ENCODE measurements at regions not wholly inside any gene's neighbourhood (a gene's known extent, or its start where the extent isn't known, plus 50 kb on each side); places are given as distances from the start of the nearest gene placed in this dataset.

DNA sequence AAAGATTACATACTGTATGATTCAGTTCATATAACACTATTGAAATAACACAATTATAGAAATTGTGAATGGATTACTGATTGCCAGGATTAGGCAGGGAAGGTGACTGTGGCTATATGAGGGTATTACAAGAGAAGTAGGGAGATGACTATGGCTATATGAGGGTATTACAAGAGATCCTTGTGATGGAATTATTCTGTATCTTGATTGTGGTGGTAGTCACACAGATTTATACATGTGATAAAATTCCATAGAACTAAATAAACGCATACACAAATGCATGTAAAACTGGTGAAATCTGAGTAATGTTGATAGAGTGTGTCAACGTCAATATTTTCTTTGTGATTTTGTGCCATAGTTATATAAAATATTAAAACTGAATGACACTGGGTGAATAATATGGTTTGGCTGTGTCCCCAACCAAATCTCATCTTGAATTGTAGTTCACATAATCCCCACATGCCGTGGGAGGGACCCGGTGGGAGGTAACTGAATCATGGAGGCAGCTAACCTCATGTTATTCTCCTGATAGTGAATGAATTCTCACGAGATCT is 615.6 kb upstream of the PKN2 start:
- H3K4me1 ChIP-seq, result no peaks in the 10 kb centered on the region
- no peaks in the 10 kb centered on the region for H3K9me3 ChIP-seq
- no peak for DNase-seq
- intact Hi-C loops (cut with DNase I), result no loop called here
- H3K27ac ChIP-seq, result no peak overlapping the region
- H3K36me3 ChIP-seq (ENCODE audit: insufficient read depth in 1 of 2, low read depth in 1 of 2), result no peaks in the 10 kb centered on the region
- H3K4me3 ChIP-seq, result no peak overlapping the region
- TF ChIP-seq, protein P1, sequence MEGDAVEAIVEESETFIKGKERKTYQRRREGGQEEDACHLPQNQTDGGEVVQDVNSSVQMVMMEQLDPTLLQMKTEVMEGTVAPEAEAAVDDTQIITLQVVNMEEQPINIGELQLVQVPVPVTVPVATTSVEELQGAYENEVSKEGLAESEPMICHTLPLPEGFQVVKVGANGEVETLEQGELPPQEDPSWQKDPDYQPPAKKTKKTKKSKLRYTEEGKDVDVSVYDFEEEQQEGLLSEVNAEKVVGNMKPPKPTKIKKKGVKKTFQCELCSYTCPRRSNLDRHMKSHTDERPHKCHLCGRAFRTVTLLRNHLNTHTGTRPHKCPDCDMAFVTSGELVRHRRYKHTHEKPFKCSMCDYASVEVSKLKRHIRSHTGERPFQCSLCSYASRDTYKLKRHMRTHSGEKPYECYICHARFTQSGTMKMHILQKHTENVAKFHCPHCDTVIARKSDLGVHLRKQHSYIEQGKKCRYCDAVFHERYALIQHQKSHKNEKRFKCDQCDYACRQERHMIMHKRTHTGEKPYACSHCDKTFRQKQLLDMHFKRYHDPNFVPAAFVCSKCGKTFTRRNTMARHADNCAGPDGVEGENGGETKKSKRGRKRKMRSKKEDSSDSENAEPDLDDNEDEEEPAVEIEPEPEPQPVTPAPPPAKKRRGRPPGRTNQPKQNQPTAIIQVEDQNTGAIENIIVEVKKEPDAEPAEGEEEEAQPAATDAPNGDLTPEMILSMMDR (IDR thresholded peaks at IDR 0.05), result no peak
- H3K27me3 ChIP-seq (ENCODE audit: insufficient read depth in 3 of 3, low read length in 2 of 3), result no peaks in the 10 kb centered on the region
- ATAC-seq, result no peak
- WGBS, 3 donors, result 77 to 86% (median 82%) methylated on average over 5 of the region's 5 CpGs

DNA sequence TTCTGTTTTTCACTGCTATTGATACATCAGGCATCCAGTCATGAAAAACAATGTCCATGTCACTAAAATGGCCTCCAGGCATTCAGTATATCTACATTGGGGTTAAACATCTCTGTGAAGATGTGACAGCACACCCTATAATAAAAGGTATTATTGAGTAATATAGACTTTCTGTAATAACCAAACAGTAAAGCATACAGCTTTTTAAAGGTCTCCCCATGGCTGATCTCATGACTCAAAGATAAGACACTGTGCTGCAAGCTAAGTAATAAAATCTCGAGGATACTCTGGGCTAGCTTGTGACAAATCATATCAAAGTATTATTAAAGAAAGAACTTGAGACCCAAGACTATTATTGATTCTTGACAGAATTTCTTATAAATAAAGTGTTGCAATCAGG is 613.1 kb upstream of the PKN2 start:
- no peak for DNase-seq
- H3K9me3 ChIP-seq, result no peaks in the 10 kb centered on the region
- H3K4me3 ChIP-seq, result no peak overlapping the region
- no peaks in the 10 kb centered on the region for H3K36me3 ChIP-seq (ENCODE audit: insufficient read depth in 1 of 2, low read depth in 1 of 2)
- WGBS, 3 donors, result 70 to 87% (median 86%) methylated on average over 1 of the region's 1 CpG
- no peak for ATAC-seq
- TF ChIP-seq, protein P1 (IDR thresholded peaks at IDR 0.05), result no peak
- H3K4me1 ChIP-seq, result no peaks in the 10 kb centered on the region
- H3K27me3 ChIP-seq (ENCODE audit: insufficient read depth in 3 of 3, low read length in 2 of 3), result no peaks in the 10 kb centered on the region
- intact Hi-C loops (cut with DNase I), result no loop called here
- no peak overlapping the region for H3K27ac ChIP-seq

DNA sequence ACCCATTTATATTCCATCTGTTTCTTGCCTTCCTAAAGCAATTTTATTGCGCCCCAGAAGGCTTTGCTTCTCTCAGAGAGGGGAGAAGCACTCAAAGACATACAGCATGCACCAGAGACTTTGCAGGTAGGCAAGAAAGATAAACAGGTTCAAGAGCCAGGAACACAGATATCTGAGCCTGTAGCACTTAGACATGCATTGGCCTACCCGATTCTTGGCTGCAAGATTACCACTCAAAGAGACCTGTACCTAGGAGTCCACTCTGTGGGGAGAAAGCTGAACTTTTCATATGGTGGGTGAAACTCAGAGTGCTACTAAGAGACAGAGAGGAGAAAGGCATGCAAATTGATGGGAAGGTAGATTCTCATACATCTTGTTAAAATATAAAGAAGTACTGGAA is 609.4 kb upstream of the PKN2 start:
- 84 to 95% (median 88%) methylated on average over 2 of the region's 2 CpGs for WGBS, 3 donors
- TF ChIP-seq, protein P1 (IDR thresholded peaks at IDR 0.05), result no peak
- ATAC-seq, result no peak
- Histone ChIP-seq H3K27ac (no peak overlapping the region), H3K4me1 (no peaks in the 10 kb centered on the region), H3K27me3 (ENCODE audit: insufficient read depth in 3 of 3, low read length in 2 of 3) (no peaks in the 10 kb centered on the region), H3K36me3 (ENCODE audit: insufficient read depth in 1 of 2, low read depth in 1 of 2) (no peaks in the 10 kb centered on the region), H3K9me3 (no peaks in the 10 kb centered on the region), H3K4me3 (no peak overlapping the region)
- intact Hi-C loops (cut with DNase I), result no loop called here
- no peak for DNase-seq

DNA sequence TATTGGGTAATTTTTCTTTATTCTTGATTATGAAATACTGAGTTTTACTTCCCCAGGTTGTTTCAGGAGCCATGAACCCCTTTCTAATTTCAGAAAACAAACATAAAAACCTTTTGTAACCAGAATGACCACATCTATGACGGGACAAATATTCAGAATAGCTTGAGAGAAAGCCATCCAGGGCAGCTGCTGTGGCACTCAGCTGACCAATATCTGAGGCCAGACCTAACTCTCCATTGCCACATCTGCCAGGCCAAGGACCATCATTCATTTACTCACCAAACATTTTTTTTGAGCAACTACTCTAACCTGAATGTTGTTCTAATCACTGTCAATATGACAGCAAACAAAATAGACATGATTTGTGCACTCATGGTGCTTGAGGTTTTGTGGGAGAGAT is 608.3 kb upstream of the PKN2 start:
- Histone ChIP-seq H3K9me3 (no peaks in the 10 kb centered on the region), H3K4me1 (no peaks in the 10 kb centered on the region), H3K36me3 (ENCODE audit: insufficient read depth in 1 of 2, low read depth in 1 of 2) (no peaks in the 10 kb centered on the region), H3K4me3 (no peak overlapping the region), H3K27me3 (ENCODE audit: insufficient read depth in 3 of 3, low read length in 2 of 3) (no peaks in the 10 kb centered on the region), H3K27ac (no peak overlapping the region)
- DNase-seq (no peak), ATAC-seq (no peak)
- intact Hi-C loops (cut with DNase I), result no loop called here
- TF ChIP-seq, protein P1 (IDR thresholded peaks at IDR 0.05), result no peak
- WGBS, 3 donors, result 27 to 64% (median 58%) methylated on average over 1 of the region's 1 CpG

DNA sequence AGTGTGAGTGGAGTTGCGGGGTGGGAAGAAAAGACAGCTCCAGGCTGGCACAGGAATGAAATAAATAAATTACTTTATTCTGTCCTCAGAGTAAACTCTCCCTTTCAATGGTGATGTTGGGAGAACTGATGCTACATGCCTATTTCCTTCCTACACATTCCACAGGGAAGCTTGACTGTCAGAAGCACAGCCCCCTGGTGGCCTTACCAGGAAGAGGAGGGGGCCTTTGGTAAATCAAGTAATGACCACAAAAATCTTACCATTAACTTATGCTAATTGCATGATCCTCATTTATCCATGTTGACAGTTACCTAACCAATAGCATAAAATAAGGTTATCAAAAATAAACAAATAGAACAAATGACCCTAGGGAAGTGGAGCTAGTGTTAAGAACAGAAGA is 605.0 kb upstream of the PKN2 start:
- no peaks in the 10 kb centered on the region for H3K27me3 ChIP-seq (ENCODE audit: insufficient read depth in 3 of 3, low read length in 2 of 3)
- DNase-seq (no peak), ATAC-seq (no peak)
- no peaks in the 10 kb centered on the region for H3K4me1 ChIP-seq
- no peaks in the 10 kb centered on the region for H3K36me3 ChIP-seq (ENCODE audit: insufficient read depth in 1 of 2, low read depth in 1 of 2)
- intact Hi-C loops (cut with DNase I), result no loop called here
- peaks cover 2% of the 10 kb centered on the region for H3K9me3 ChIP-seq
- H3K4me3 ChIP-seq, result no peak overlapping the region
- no peak overlapping the region for H3K27ac ChIP-seq
- TF ChIP-seq, protein P1 (IDR thresholded peaks at IDR 0.05), result peak; percentile 9
- WGBS, 3 donors, result 86 to 91% (median 86%) methylated on average over 1 of the region's 1 CpG
